H54 (cell line): ENCODE measurements at regions not wholly inside any gene's neighbourhood (a gene's known extent, or its start where the extent isn't known, plus 50 kb on each side); places are given as distances from the start of the nearest gene placed in this dataset.

Source experiments
- DNase-seq: peaks from one replicate; pipeline ENCODE4 v3.0.0; 2011; ENCODE audit warnings: low spot score, mixed read lengths; ENCODE audit not compliant: insufficient read length
- FAIRE-seq: peaks from 3 replicates; lab custom pipeline; 2011; peaks lifted over from hg19 to GRCh38; lab: Jason Lieb, UNC
- POLR2A ChIP-seq: IDR thresholded peaks from 2 replicates; pipeline ENCODE4 v1.6.1; 2011; ENCODE audit warnings: low read depth, mild to moderate bottlenecking, low read length

DNA sequence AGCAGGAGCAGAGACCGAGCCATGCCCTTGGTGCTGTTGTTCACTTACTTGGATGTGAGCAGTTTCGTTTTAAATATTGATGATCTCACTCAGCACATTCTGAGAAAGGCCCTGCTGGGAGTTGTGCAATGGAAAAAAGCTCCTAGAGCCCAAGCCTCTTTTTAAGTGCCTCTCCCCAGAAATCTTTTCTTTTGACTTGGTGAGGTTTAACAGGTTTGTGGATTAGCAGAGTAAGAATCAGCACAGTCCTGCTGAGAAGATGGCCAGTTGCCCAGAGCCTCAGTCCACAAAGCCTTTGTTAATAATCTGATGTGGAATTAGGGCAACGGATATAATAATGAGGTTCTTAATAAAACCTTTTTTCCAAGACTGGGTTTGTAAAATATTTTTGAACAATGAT lies 157.5 kb upstream of the ATP6AP2 start:
- TF ChIP-seq POLR2A = no peak
- FAIRE-seq (no peak), DNase-seq (no peak)

DNA sequence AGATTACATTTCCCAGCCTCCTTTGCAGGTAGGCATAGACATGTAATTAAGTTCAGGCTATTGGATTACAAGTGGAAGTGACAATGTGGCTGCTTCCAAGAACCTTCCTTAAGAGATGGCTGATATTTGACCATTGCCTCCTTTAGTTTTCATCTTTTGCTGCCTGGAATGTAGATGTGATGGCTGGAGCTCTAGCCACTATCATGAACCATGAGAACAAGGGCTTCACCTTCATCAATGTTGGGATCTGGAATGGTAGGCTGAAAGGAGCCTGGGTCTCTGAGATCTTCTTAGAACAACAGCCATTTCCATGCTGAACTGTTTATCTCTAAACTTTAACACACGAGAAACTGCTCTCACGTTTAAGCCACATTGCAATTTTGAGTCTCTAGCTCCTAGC lies 158.7 kb upstream of the ATP6AP2 start:
- FAIRE-seq (no peak), DNase-seq (no peak)
- no peak for TF ChIP-seq POLR2A

DNA sequence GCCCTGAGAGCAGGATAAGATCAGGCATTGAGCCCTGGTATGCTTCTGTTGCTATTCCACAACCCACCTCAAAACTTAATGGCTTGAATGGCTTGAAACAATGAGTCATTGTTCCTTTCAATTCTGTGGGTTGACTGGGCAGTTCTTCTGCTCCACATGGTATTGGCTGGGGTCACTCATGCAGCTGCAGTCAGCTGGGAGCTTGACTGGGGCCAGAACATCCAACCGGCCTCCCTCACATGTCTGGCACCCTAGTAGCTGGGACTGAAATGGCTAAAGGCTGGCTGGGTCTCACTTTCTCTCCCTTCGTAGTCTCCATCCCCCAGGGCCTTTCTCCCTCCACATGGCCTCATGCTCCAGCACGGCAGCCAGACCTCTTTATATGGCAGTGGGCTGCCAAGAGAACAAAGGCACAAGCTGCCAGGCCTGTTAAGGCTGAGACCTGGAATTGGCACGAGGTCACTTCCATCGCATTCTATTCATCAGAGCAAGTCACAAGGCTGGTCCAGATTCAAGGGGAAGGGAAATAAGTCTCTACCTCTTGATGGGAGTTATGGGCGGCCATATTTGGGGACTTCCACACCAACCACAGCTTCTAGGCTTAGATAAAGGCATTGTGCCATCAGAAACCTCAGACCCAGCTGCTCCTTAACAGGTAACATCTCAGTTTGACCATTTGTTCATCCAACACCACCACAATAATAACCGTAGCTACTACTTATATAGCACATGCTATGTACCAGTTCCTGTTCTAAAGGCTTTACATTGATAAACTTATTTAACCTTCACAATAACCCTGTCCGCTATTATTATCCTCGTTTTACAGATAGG lies 159.7 kb upstream of the ATP6AP2 start:
- FAIRE-seq (no peak), DNase-seq (peak; percentile 2)
- TF ChIP-seq POLR2A = no peak

DNA sequence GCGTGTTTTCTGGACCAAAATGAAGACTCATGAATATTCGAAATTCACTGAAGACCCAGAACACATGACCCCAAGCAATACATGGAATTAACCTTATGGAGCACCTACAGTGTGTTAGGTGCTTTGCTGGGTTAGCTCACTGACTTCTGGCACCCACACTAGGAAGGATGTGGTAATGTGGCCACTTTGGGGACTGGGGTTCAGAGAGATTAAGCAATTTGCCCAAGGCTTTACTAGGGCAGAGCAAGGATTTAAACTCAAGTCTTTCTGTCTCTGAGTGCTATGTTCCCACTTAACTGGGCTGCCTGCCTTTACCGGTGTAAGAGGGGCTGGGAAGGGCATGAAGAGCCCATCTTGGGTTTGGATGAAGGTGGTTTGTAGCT lies 162.0 kb upstream of the ATP6AP2 start:
- FAIRE-seq (no peak), DNase-seq (no peak)
- TF ChIP-seq POLR2A = no peak

DNA sequence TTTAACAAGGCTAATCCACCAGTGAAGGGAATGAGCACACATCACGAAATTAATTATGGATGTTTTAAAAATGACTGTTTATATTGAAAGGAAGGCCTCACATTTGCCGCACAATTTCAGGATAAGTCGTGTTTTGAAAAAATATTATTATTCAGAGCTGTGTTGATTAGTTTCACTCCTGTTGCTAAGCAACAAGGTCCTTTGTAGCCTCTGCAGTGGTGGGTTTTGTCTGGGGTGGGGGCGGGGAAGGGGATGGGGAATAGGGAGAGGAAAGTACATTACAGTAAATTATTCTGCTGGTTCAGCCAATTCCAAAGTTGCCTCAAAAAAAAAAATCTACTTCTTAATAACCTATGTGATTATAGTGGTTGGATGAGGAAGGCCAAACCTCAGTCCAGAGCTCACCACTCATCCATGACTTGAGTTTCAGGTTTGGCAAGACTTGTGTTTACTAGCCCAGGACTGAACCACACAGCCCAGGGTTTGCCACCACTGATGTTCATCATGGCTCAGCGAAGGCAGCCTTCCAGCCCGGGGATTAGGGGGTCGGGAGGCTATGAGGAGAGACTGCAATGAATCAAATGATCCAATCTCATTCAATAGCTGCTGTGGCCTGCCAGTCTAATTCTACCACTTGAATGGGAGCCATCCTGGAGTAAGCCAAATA lies 162.5 kb upstream of the ATP6AP2 start:
- no peak for FAIRE-seq
- TF ChIP-seq POLR2A = no peak
- no peak for DNase-seq

DNA sequence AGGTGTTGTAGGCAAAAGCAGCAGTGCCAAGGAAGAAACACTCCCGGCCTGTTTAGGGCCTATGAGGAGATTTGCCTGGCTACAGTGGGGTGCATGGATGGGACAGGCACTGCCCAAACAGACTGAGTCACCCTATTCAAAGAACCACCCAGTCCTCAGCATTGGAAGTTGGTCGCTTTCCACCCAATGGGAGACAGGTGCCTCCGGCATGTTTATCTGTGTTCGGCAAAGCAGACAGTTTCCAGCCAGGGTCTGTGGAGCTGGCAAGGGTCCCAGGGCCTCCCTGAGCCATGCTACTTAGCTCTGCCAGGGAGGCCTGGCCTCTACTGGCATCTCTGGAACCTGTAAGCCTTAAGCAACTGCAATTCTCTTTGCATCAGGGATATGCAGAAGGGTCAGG lies 165.1 kb upstream of the ATP6AP2 start:
- no peak for FAIRE-seq
- DNase-seq = no peak
- no peak for TF ChIP-seq POLR2A

DNA sequence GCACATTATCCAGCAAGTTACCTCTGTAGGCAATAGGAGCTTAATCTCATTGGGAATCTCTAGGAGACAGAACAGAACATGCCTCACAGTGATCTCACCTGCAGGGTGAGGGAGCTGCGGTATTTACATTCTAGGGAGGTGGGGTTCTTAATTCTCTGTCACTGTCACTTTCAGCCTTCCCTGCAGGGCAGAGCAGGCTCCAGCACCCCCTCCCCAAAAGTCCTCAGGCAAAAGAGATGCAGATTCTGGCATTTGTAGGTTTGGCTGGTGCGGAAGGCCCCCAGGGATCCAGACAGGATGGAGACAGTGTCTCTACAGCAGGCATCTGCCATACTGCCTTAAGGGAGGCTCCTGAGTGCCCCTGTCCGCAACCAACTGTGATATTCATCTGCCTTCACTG lies 166.4 kb upstream of the ATP6AP2 start:
- TF ChIP-seq POLR2A = no peak
- FAIRE-seq (no peak), DNase-seq (no peak)

DNA sequence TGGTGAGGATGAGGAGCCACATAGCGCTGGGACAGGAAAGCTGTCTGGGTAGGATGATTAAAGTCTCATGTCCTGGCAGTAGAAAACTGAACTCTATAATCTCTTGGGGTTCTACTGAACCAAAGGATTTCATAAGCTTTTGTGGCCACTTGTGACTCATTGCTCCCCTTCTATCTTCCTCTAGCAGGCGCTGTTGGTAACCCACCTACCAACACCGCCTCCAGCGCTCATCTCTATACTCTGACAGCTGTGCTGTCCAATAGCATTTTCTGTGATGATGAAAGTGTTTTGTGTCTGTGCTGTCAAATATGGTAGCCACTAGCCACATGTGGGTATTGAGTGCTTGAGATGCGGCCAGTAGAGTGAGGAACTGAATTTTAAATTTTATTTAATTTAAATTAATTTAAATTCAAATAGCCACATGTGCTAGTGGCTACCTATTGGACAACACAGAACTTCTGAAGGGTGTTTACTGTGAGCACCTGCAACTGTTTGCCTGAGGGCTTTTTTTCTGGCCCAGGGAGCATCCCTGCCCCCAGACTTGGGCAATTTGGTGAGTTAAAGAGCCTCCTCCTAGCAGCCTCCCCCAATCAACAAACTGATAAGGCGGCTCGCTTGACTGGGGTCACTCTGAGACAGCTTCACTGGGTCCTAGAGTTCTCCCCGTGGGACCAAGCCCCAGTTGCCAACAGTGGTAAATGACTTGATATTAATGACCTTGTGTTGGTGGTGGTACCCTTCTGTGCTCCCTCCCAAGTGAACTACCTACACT lies 169.2 kb upstream of the ATP6AP2 start:
- DNase-seq (no peak), FAIRE-seq (no peak)
- no peak for TF ChIP-seq POLR2A

DNA sequence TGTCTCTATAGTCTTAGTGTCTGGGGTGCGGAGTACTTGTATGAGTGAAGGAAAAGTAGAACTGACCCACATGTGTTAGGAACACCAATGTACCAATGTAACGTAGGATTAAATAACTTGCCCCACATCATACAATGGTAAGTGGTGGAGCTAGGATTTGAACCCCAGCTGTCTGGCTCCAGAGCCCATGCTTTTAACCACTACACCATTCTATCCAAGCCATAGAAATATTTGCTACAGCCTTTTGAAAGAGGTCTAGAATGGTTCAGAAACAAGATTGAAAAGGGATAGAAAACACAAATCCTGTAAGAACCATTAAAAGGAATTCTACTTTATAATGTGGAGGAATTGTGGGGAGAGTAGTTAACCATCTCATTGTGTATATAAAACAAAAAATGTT lies 169.9 kb upstream of the ATP6AP2 start:
- DNase-seq (no peak), FAIRE-seq (no peak)
- TF ChIP-seq POLR2A = no peak

DNA sequence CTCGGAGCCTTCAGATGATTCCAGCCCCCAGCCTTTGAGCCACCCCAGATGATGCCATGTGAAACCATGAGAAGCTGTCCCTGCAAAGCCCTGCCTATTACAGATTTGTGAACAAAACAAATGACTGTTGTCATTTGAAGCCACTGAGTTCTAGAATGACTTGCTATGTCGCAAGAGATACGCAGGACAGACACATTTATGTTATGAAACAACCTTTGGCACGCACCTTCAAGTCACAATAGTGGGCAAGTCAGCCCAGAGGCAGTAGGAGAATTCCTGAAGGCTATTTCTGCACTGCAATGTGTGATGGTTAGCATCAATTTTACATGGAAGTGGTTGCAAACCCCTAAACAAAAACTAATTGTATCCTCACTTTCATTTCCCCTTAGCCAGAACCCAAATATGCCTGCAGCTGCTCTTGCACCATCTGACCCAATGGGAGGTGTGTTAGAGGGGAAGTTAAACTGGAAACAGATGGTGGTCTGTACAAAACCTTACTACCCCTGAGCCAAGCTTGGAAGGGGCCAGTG lies 174.4 kb upstream of the ATP6AP2 start:
- no peak for DNase-seq
- TF ChIP-seq POLR2A = no peak
- no peak for FAIRE-seq

DNA sequence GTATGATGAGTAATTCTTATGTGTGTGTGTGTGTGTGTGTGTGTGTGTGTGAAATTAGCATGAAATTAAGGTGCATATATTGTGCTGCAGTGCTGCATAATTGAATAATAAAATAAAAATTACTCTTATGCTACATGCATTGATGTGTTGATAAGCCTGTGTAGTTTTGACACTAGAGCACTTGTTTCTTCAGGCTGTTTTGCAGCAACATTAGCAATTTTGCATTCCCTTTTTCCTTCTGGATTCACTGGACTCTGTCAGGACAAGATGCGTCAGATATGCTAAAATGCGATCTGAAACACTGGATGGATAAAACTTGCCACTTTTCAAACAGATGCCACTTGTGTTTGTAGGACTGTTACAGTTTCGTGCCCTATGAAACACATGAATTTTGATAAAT lies 175.4 kb upstream of the ATP6AP2 start:
- FAIRE-seq = no peak
- no peak for TF ChIP-seq POLR2A
- no peak for DNase-seq

DNA sequence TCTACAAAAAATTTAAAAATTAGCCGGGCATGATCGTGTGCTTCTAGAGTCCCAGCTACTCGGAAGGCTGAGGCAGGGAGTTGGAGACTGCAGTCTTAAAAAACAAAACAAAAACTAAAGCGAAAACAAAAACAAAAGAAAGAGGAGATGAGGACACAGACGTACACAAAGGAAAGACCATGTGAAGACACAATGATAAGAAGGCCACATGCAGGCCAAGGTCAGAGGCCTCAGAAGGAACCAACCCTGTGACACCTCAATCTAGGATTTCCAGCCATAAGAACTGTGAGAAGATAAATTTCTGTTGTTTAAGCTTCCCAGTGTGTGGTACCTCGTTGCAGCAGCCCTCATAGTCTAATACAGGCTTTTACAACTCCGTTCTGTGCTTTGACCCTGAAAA lies 177.0 kb upstream of the ATP6AP2 start:
- no peak for FAIRE-seq

DNA sequence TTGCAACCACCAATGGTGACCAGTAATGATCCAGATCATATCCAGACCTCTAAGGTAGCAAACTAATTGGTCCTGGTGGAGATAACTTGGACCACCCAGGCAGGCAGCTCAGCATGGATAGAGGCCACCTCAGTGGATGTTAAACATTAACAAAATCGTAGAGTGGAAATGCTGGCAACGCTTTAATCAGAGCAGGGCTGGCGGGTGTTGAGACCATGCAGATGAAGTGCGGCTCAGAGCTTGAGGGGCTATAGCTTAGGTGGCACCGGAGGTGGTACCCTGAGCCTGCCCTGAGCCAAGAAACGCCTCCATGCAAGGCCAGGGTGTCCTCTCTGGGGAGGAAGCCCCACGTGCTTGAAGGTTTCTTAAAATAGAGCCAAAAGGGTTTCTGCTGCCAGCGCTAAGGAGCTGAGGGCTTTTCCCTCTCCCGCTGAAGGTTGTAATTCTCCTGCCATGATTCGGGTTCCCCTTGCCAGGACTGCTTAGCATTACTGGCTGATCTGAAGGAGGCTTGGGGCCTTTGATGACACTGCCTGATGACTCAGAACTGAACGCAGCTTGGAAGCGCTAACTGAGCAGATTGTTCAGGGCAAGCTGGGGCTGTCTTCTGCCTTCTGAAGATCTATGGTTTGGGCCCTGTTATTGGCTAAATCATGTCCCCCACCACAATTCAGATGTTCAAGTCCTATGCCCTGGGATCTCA lies 177.8 kb upstream of the ATP6AP2 start:
- FAIRE-seq = no peak
- no peak for TF ChIP-seq POLR2A
- no peak for DNase-seq

More for the DNA sequence above, 177.0 kb upstream of the ATP6AP2 start:
- no peak for DNase-seq
- TF ChIP-seq POLR2A = no peak

DNA sequence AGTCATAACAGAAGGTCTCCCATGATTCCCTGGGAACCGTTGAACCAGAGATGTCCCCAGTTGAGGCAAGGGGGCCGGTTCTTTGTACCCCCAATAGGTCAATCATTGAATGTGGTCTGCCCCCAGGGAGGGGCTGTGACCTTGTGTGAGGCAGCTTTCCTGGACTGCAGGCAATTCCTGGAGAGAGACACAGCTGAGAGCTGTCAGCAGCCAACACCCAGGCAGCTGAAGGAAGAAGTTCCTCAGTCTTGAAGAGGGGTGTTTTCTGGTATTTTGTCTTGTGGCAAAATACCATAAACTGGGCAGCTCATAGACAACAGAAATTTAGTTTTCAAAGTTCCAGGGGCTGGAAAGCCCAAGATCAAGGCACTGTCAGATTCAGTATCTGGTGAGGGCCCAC lies 185.7 kb upstream of the ATP6AP2 start:
- DNase-seq (no peak), FAIRE-seq (no peak)
- no peak for TF ChIP-seq POLR2A
